GM18505 (cell line): ENCODE measurements at regions not wholly inside any gene's neighbourhood (a gene's known extent, or its start where the extent isn't known, plus 50 kb on each side); places are given as distances from the start of the nearest gene placed in this dataset.

Experiments
- ATAC-seq: cut with Tn5 transposase; IDR thresholded peaks from one replicate; pipeline ENCODE4 v1.9.1; 2021; ENCODE audit not compliant: unreplicated experiment
- POLR2A ChIP-seq: IDR thresholded peaks from 4 replicates; pipeline ENCODE4 v1.6.1; 2011; ENCODE audit warnings: borderline replicate concordance; ENCODE audit not compliant: insufficient read depth, insufficient read length; ENCODE audit errors: extremely low read depth

DNA sequence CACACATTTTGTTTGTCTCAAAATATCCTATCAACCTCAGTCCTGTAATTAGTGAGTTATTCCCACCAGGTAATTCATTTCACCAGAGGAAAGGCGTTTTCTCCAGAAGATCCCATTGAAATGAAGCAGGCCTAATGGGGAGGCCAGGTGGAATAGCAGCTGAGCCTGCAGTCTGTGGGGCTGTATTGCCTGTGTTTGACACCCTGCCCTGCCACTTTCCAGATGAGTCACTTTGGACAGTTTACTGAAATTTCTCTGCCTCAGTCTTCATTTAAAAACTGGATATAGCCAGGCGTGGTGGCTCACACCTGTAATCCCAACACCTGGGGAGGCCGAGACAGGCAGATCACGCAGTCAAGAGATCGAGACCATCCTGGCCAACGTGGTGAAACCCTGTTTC is 78.1 kb upstream of the PPP2R5A start:
- no peak for TF ChIP-seq POLR2A
- ATAC-seq: no peak

DNA sequence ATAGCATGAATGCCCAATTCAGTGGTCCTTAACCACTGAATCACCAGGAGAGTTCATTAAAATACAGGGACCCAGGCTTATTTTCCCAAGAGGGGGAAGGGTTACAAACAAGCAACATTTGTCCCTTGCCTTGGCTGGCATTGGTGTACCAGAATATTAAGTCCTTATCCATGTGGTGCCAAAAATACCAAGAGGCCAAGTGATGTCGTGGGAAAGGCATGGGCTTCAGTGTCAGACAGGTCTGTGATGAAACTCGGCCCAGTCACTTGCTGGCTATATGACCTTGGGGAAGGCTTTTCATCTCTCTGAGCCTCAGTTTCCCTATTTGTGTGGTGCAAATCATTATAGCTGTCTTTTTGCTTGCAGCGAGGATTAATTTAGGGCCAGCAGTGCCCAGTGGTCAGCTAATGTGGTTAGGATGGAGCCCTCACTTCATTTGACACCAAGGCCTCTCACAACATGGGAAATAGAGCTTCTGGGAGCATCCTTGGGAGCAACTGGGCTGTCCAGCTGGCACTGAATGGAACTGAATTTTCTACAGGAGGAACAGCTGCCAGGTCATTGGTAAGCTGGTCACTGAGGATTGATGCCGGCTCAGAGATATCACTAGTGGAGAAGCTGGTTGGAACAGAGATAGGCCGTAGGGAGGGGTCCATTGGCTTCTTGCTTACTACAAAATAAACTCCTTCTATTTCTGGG is 77.2 kb upstream of the PPP2R5A start:
- ATAC-seq: no peak
- TF ChIP-seq POLR2A: no peak

DNA sequence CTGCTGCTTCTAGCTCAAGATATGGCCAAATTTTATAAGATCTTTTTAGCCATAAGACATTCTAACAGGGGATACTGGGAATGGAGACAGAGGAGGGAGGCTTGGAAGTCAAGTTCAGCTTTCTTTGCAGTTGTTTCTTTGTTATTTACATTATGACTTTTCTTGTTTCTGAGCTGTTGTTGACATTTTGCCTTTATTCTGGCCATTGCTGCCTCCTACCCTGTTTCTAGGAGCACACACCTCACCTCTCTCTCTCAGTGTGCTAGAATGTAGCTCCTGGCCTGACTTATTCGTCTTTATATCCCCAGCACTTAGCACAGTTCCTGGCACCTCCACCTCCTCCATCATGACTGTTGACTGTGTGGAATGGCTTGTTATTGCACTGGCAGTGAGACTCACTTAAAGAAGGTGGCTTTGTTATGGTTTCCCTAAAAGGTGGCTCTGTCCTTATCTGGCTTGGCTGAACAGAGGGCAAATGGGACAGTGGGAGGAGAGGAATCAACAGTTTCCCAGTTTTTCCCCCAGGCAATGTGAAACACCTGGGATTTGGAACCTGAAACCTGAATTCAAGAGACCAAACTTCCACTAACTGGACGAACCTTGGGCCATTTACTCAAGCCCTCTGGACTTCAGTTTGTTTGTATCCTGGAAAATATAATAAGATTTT is 76.1 kb upstream of the PPP2R5A start:
- no peak for TF ChIP-seq POLR2A
- no peak for ATAC-seq

DNA sequence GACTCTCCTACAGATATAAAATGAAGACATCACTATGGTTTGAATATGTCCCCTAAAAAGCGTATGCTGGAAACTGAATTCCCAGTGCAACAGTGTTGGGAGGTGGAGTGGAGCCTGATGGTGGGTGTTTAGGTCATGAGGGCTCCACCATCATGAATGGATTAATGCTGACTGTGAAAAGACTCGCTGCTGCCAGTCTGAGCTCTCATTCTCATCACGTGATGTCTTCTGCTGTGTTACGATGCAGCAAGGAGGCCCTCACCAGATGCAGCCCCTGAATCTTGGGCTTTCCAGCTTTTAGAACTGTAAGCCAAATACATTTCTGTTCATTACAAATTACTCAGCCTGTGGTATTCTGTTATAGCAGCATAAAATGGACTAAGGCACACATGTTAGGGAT is 73.8 kb upstream of the PPP2R5A start:
- ATAC-seq: no peak
- no peak for TF ChIP-seq POLR2A

DNA sequence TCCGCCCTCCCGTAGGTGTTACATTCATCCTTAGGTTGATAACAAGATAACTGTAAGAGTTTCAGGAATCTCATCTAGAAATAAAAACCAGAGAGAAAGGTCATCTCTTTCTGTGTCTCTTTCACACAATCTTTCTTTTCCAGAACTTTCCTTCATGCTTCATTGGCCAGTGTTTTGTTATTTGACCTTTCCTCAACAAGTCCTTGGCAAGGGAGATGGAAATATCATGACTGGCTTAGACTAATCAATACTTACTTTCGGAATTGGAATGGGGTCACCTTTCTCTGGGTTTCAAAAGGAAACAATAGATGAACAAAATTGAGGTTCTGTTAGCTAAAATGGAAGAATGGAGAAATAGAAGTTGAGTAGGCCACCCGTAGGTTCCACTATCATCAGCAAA is 72.9 kb upstream of the PPP2R5A start:
- ATAC-seq: no peak
- no peak for TF ChIP-seq POLR2A

DNA sequence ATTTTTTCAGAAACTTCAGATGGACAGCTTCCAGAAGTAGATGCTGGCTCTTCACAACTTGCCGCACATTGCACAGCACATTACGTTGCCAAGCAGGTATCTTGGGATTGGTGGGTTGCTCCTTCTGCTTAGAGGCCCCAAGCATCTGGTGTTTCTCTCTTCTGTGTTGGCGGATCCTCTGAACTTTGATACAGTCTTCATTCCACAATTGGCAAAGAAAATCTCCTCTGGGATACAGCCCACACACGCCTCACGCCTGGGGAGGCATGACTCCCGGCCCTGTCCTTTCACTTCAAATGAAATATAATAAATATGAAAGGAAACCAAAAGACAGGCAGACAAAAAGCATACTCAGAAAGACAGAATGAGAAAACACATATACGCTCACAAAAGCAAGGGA is 72.3 kb upstream of the PPP2R5A start:
- ATAC-seq: no peak
- no peak for TF ChIP-seq POLR2A

DNA sequence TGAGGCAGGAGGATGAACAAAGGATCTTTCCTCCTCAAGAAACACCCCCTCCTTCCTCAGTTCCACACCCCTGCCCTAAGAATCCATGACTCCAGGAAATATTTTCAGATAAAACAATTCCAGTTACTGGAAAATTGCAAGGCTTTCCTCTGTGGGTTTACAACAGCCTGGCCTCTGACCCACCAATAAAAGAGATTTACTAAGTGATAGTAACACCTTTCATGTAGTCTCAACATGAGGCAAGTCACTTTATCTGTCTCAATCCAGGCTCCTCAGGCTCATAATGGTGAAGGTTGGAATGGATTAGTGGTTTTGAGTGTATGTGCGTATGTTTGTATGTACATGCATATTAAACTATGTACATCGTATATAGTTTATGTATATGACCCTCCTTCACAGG is 71.4 kb upstream of the PPP2R5A start:
- no peak for TF ChIP-seq POLR2A
- no peak for ATAC-seq

DNA sequence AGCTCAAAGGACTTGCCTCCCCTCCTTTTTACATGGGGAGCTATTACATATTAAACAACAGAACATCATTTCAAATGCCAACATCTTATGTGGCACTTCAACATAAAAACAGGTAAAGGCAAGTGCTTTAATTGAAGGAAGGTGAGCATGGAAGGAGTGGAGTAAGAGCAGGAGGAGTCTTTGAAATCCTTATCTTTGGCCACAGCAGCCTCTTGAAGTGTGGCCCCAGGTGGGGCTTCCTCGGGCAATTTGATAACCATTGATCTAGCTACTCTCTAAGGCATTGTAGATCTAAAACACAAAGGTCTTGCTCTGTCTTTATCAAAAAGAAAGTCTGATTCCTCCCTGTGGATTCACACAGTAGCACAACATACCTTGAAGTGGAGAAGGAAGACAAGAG is 70.9 kb upstream of the PPP2R5A start:
- TF ChIP-seq POLR2A: no peak

DNA sequence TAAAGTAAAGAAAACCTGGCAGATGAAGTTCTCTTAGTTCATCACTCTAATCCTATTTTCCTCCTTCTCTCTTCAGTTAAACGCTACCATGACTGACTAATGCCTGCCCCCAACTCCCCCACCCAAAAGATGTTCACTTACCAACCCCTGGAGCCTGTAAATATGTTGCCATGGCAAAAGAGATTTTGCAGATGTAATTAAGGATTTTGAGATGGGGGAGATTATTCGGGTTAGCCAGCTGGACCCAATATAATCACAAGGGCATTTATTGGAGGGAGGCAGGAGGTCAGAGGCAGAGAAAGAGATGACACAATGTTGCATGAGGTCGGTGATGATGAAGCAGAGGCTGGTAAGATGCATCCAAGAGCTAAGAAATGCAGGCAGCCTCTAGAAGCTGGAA is 69.3 kb upstream of the PPP2R5A start:
- TF ChIP-seq POLR2A: no peak
- ATAC-seq: no peak

More for the DNA sequence above, 70.9 kb upstream of the PPP2R5A start:
- no peak for ATAC-seq

DNA sequence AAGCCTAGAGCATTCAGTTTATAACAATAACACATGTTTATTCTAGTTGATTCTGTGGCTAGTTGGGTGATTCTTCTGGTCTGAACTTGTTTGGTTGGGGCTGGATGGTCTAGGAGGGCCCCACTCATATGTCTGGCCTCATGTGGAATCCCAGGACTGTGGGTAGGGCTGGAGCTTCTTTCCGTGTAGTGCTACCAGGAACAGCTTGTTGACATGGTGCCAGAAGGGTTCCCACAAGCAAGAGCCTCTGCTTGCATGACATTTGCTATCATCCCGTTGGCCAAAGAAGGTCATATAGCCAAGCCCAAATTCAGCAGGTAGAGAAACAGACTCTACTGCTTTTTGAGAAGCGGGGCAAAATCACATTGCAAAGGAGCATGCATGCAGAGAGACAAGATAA is 67.6 kb upstream of the PPP2R5A start:
- no peak for TF ChIP-seq POLR2A
- no peak for ATAC-seq

DNA sequence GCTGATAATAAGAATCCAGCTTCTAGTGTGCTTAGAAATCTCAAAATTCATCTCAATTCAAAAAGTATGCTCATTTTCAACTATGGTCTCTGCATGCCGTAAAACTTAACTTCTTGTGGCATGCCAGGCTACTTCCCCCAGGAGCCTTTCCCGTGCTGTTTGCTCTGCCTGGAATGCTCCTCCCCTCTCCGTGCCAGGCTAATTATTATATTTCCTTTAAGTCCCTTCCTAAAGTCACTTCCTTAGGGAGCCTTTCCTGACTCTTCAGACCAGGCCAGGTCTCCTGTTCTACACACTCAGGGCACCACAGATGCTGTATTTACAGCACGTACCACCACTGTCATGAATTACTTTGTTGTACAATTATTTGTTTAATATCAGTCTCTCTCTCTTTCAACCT is 67.1 kb upstream of the PPP2R5A start:
- TF ChIP-seq POLR2A: no peak
- ATAC-seq: no peak

DNA sequence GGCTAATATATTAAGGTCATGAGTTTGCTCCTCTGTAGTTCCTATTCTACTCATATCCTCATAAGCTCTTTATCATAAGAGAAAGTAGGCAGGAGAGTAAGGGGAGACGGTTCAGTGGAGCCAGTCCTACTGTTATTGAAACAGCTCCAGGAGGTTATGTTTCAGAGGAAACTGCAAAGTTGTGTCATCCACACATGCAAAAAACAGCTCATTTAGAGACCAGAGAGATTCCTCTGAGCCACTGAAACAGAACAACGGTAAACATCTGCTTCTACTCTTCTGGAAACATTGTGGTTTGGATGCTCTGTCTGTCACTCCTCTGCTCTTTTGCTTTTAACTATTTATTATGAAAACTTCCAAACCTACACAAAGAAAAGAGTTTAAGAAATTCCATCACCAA is 66.3 kb upstream of the PPP2R5A start:
- no peak for TF ChIP-seq POLR2A
- ATAC-seq: peak; percentile 85

DNA sequence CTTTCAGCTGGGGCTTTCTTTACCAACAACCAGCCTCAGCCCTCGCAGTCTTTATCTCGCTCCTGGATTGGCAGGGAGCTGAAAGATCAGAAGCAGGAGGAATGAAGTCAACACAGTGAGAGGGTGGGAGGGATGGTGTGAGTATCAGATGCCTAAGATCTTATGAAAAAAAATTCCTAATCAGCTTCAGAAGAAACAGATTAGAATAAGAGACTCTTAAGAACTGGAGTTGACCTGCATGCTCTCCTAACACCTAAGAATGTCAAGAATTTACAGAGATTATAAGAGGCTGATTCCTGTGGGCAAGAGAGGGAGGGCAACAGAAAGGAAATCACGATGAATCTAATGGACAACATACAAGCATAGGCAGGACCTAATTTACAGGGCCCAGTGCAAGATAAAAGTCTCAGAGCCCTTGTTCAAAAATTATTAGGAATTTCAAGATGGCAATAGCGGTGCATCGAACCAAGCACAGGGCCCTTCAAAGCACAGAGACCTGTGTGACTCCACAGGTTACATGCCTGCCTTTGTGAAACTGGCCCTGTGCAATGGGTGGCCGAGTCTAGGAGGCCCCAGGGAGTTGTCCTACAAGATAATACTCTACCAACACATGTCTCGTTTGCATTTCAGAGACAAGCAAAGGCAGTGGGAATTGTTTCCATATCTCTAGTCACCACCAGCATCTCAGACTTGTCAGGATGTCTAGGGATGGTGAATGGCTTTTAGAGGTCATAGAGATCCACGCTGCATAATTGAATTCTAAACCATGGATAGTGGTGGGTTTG is 65.3 kb upstream of the PPP2R5A start:
- no peak for ATAC-seq
- no peak for TF ChIP-seq POLR2A

DNA sequence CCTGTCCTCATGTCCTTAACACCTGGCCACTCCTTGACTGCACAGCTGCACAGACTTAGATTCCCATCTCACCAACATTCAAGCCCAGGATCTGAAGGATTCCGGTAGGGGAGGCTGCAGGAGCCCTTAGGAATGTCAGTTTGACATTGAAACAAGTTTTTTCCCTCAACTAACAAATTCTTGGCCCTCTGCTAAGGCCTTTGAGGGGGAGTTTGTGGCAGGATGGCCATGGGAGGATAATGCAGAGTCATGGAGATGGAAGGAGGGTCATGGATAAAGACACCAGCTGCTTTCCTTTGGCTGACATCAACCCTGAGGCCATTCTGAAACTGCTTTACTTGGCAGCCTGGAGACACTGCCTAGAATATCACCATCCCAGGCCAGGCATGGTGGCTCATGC is 63.4 kb upstream of the PPP2R5A start:
- no peak for ATAC-seq
- TF ChIP-seq POLR2A: no peak
